ENCODE measurements at regions not wholly inside any gene's neighbourhood (a gene's known extent, or its start where the extent isn't known, plus 50 kb on each side); places are given as distances from the start of the nearest gene placed in this dataset.

GRCh38 chr22:48121984-48122383 is 1359.5 kb downstream of the TBC1D22A start:
- DNase-seq (no peak), ATAC-seq (ENCODE audit: low read depth) (no peak)
- H3K4me1 ChIP-seq (ENCODE audit: control insufficient read depth in 2 of 2, insufficient read depth in 2 of 2, low read length in 2 of 2) = peaks cover 13 to 14% of the 10 kb centered on the region in 2 donors
- no peak overlapping the region for H3K9ac ChIP-seq (ENCODE audit: low read length)
- ChIA-PET CTCF (no interaction called here), POLR2A (no interaction called here)
- H3K4me1 Mint-ChIP-seq = peaks cover 16% of the 10 kb centered on the region
- H3K27ac ChIP-seq (ENCODE audit: low read length in 2 of 2) = no peak overlapping the region
- H3K9me3 ChIP-seq (ENCODE audit: control extremely low read depth in 1 of 3, control insufficient read depth in 2 of 3, insufficient read depth in 1 of 3, low read length in 2 of 3) = peaks cover 0 to 20% (median 1%) of the 10 kb centered on the region in 3 donors
- intact Hi-C loops (cut with micrococcal nuclease) = no loop called here
- no peak overlapping the region for H2AFZ ChIP-seq (ENCODE audit: insufficient read depth, low read depth, low read length, poor library complexity, severe bottlenecking)
- H3K4me2 ChIP-seq (replicated peaks; ENCODE audit: low read depth, low read length, poor library complexity, severe bottlenecking) = no peak overlapping the region
- H3K27ac Mint-ChIP-seq = no peak overlapping the region
- H3K9me3 Mint-ChIP-seq (ENCODE audit: insufficient read depth) = peaks cover 4% of the 10 kb centered on the region
- no peaks in the 10 kb centered on the region for H3K27me3 ChIP-seq (replicated peaks in 1 of 4; ENCODE audit: control extremely low read depth in 1 of 4, control insufficient read depth in 3 of 4, insufficient read depth in 4 of 4, low read length in 3 of 4)
- H3K36me3 ChIP-seq (replicated peaks in 1 of 2; ENCODE audit: control extremely low read depth in 1 of 2, control insufficient read depth in 1 of 2, extremely low read depth in 1 of 2, insufficient read depth in 2 of 2, low read length in 1 of 2) = no peaks in the 10 kb centered on the region
- H3K27me3 Mint-ChIP-seq = no peaks in the 10 kb centered on the region
- H3K79me2 ChIP-seq (ENCODE audit: control insufficient read depth, insufficient read depth, low read length) = no peaks in the 10 kb centered on the region
- TF ChIP-seq EZH2 (IDR thresholded peaks at IDR 0.05; ENCODE audit: borderline replicate concordance, insufficient read depth, low read depth, low read length, poor library complexity, severe bottlenecking) (no peak), CTCF (IDR thresholded peaks at IDR 0.05) (no peak)
- 95% methylated on average over 16 of the region's 16 CpGs for WGBS (ENCODE audit: insufficient coverage)
- no peak overlapping the region for H3K4me3 ChIP-seq (ENCODE audit: control extremely low read depth in 1 of 5, extremely low read depth in 1 of 5, insufficient read depth in 1 of 5, low read depth in 2 of 5, low read length in 4 of 5)
- H3K4me3 Mint-ChIP-seq = no peak overlapping the region
- no peaks in the 10 kb centered on the region for H4K20me1 ChIP-seq (ENCODE audit: control insufficient read depth, insufficient read depth, low read length, poor library complexity, severe bottlenecking)

GRCh38 chr22:48118654-48119053 is 1356.2 kb downstream of the TBC1D22A start:
- H3K9me3 ChIP-seq (ENCODE audit: control extremely low read depth in 1 of 3, control insufficient read depth in 2 of 3, insufficient read depth in 1 of 3, low read length in 2 of 3) = peaks cover 0 to 24% (median under 1%) of the 10 kb centered on the region in 3 donors
- Mint-ChIP-seq H3K9me3 (ENCODE audit: insufficient read depth) (peaks cover 4% of the 10 kb centered on the region), H3K4me3 (no peak overlapping the region), H3K27me3 (no peaks in the 10 kb centered on the region), H3K27ac (peak overlapping the region; percentile 1), H3K4me1 (peaks cover 16% of the 10 kb centered on the region)
- H3K36me3 ChIP-seq (replicated peaks in 1 of 2; ENCODE audit: control extremely low read depth in 1 of 2, control insufficient read depth in 1 of 2, extremely low read depth in 1 of 2, insufficient read depth in 2 of 2, low read length in 1 of 2) = no peaks in the 10 kb centered on the region
- no peak overlapping the region for H2AFZ ChIP-seq (ENCODE audit: insufficient read depth, low read depth, low read length, poor library complexity, severe bottlenecking)
- DNase-seq (peak; percentile 32), ATAC-seq (ENCODE audit: low read depth) (no peak)
- H3K9ac ChIP-seq (ENCODE audit: low read length) = no peak overlapping the region
- H3K4me3 ChIP-seq (ENCODE audit: control extremely low read depth in 1 of 5, extremely low read depth in 1 of 5, insufficient read depth in 1 of 5, low read depth in 2 of 5, low read length in 4 of 5) = no peak overlapping the region
- H3K79me2 ChIP-seq (ENCODE audit: control insufficient read depth, insufficient read depth, low read length) = no peaks in the 10 kb centered on the region
- no peaks in the 10 kb centered on the region for H4K20me1 ChIP-seq (ENCODE audit: control insufficient read depth, insufficient read depth, low read length, poor library complexity, severe bottlenecking)
- 51% methylated on average over 7 of the region's 7 CpGs for WGBS (ENCODE audit: insufficient coverage)
- no peak overlapping the region for H3K27ac ChIP-seq (ENCODE audit: low read length in 2 of 2)
- ChIA-PET POLR2A (no interaction called here), CTCF (no interaction called here)
- peak overlapping the region; percentile 38 for H3K4me2 ChIP-seq (replicated peaks; ENCODE audit: low read depth, low read length, poor library complexity, severe bottlenecking)
- TF ChIP-seq CTCF (IDR thresholded peaks at IDR 0.05) (no peak), EZH2 (IDR thresholded peaks at IDR 0.05; ENCODE audit: borderline replicate concordance, insufficient read depth, low read depth, low read length, poor library complexity, severe bottlenecking) (no peak)
- H3K4me1 ChIP-seq (ENCODE audit: control insufficient read depth in 2 of 2, insufficient read depth in 2 of 2, low read length in 2 of 2) = peaks cover 13 to 14% of the 10 kb centered on the region in 2 donors
- intact Hi-C loops (cut with micrococcal nuclease) = loop anchor here (5.0 kb wide), 1 partner anchor 81 kb away; no protein-coding TSS in a partner anchor
- H3K27me3 ChIP-seq (replicated peaks in 1 of 4; ENCODE audit: control extremely low read depth in 1 of 4, control insufficient read depth in 3 of 4, insufficient read depth in 4 of 4, low read length in 3 of 4) = no peaks in the 10 kb centered on the region
